ENCODE measurements at regions not wholly inside any gene's neighbourhood (a gene's known extent, or its start where the extent isn't known, plus 50 kb on each side); places are given as distances from the start of the nearest gene placed in this dataset.

GRCh38 chr2:156383798-156384197 lies 51.3 kb upstream of the NR4A2 start:
- DNase-seq = no peak

- peak in 1 of 5 donors; percentile 4 for DNase-seq
Measured at GRCh38 chr2:156385242-156385641, 50.9 kb upstream of the GPD2 start.
